AG09309 (cell line): ENCODE measurements at regions not wholly inside any gene's neighbourhood (a gene's known extent, or its start where the extent isn't known, plus 50 kb on each side); places are given as distances from the start of the nearest gene placed in this dataset.
A peak's percentile ranks its signal among the peaks of the same experiment; 100 is the strongest.
"Not testable (repeated sequence)": the region's sequence is repeated elsewhere in the genome, so short reads cannot be mapped to it uniquely, and the experiment has no call there.

Experiments
- DNase-seq: peaks from one replicate; pipeline ENCODE4 v3.0.0-alpha.2; 2010; ENCODE audit warnings: low read depth
- H3K4me3 ChIP-seq: 2 replicates; pipeline ENCODE4 v1.5.1; 2011; ENCODE audit warnings: mild to moderate bottlenecking, low read depth, low read length, moderate library complexity; ENCODE audit not compliant: control insufficient read depth
- CTCF ChIP-seq: IDR thresholded peaks from 2 replicates; pipeline ENCODE4 v1.5.1; 2011; ENCODE audit warnings: mild to moderate bottlenecking, low read depth, low read length, inconsistent platforms; ENCODE audit not compliant: insufficient read depth, control insufficient read depth; ENCODE audit errors: missing control alignments

DNA sequence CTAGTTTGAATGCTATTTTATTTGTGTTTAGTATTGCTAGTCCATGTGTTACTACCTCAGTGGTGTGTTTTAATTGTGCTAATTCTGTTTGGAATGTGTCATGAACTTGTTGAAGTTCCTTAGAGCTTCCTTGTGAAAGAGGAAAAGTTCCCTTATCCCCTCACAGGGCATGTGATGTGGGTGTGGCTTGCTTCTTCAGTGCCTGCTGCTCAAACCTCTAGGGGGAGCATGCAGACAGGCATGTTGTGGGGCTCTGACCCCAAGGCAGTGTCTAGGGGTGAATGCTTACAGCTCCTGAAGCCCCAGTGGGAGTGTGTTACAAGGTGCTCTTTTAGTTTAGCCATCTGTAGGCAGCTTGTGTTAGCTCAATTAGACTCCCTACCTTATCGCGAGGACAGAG lies 86.5 kb downstream of the MAGED4 start:
- no peak overlapping the region for H3K4me3 ChIP-seq
- peak; percentile 30 for TF ChIP-seq CTCF
- no peak for DNase-seq

GRCh38 chrX:52277666-52278065 lies 91.2 kb upstream of the XAGE2 start:
- no peak for DNase-seq
- no peak for TF ChIP-seq CTCF
- H3K4me3 ChIP-seq = no peak overlapping the region

DNA sequence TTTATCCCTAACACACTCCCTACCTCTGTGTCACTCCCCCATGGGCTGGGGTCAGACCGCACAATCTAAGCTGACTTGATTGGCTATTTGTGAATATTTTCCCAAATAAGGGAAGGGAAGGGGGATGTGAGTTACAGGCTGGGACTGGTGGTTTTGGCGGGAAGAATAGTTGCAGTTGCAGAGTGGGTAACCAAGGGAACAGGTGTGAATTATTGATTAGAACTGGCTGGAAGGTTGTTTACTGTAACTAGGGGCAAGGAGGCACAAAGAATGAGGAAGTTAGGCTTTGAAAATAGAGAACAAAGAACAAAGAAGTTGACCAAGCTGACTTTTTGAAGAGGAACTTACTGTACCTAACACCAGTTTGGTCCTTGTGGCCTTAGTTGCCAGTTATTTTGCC lies 88.0 kb upstream of the XAGE2 start:
- TF ChIP-seq CTCF = no peak
- no peak overlapping the region for H3K4me3 ChIP-seq
- DNase-seq = no peak

- DNase-seq = no peak
- H3K4me3 ChIP-seq = no peak overlapping the region
- no peak for TF ChIP-seq CTCF
Measured at GRCh38 chrX:52284865-52285264, 84.0 kb upstream of the XAGE2 start.

- H3K4me3 ChIP-seq, DNase-seq: not testable (repeated sequence)
Measured at GRCh38 chrX:52298968-52299367, 69.9 kb upstream of the XAGE2 start.

GRCh38 chrX:52308532-52308931 lies 60.3 kb upstream of the XAGE2 start:
- not testable (repeated sequence) for DNase-seq, H3K4me3 ChIP-seq
